ENCODE measurements at regions not wholly inside any gene's neighbourhood (a gene's known extent, or its start where the extent isn't known, plus 50 kb on each side); places are given as distances from the start of the nearest gene placed in this dataset.
A peak's percentile ranks its signal among the peaks of the same experiment; 100 is the strongest.

DNA sequence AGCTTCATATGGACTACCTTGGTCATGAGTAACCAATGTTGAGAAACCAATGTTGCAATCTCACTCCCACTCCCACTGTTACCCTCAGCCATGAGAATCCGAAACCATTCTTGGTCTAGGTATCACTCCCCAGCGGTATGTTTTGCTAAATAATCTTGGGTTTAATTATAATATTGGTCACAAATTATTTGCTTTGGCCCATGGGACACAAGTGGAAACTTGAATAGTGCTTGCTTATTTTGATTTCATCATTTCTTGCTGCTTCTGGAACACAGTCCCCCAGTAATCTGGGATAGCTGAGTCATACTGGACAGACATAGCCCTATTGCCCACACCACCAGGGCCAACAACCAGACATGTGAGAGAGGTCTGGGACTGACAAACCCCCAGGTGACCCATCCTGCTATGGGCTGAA lies 171.6 kb upstream of the IPO5 start:
- FAIRE-seq (no peak), DNase-seq (no peak)
- Histone ChIP-seq H3K36me3 (ENCODE audit: control insufficient read depth in 2 of 3, insufficient read depth in 3 of 3, low read length in 3 of 3) (no peaks in the 10 kb centered on the region), H3K27ac (ENCODE audit: low read depth in 2 of 2, low read length in 2 of 2) (no peak overlapping the region), H3K9me3 (ENCODE audit: control insufficient read depth in 2 of 3, insufficient read depth in 1 of 3, low read length in 3 of 3) (peaks cover 0 to 8% (median 3%) of the 10 kb centered on the region in 3 donors), H3K9ac (ENCODE audit: low read length in 3 of 3) (no peak overlapping the region), H3K27me3 (ENCODE audit: control insufficient read depth, insufficient read depth, low read length) (no peaks in the 10 kb centered on the region), H3K4me3 (ENCODE audit: low read length in 3 of 3) (no peak overlapping the region), H3K4me1 (ENCODE audit: control insufficient read depth in 2 of 3, insufficient read depth in 2 of 3, low read depth in 1 of 3, low read length in 3 of 3) (no peaks in the 10 kb centered on the region)
- TF ChIP-seq, protein P1, sequence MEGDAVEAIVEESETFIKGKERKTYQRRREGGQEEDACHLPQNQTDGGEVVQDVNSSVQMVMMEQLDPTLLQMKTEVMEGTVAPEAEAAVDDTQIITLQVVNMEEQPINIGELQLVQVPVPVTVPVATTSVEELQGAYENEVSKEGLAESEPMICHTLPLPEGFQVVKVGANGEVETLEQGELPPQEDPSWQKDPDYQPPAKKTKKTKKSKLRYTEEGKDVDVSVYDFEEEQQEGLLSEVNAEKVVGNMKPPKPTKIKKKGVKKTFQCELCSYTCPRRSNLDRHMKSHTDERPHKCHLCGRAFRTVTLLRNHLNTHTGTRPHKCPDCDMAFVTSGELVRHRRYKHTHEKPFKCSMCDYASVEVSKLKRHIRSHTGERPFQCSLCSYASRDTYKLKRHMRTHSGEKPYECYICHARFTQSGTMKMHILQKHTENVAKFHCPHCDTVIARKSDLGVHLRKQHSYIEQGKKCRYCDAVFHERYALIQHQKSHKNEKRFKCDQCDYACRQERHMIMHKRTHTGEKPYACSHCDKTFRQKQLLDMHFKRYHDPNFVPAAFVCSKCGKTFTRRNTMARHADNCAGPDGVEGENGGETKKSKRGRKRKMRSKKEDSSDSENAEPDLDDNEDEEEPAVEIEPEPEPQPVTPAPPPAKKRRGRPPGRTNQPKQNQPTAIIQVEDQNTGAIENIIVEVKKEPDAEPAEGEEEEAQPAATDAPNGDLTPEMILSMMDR (IDR thresholded peaks at IDR 0.05; ENCODE audit: borderline replicate concordance, extremely low read depth, insufficient read depth): no peak
- intact Hi-C loops (cut with DNase I): no loop called here

DNA sequence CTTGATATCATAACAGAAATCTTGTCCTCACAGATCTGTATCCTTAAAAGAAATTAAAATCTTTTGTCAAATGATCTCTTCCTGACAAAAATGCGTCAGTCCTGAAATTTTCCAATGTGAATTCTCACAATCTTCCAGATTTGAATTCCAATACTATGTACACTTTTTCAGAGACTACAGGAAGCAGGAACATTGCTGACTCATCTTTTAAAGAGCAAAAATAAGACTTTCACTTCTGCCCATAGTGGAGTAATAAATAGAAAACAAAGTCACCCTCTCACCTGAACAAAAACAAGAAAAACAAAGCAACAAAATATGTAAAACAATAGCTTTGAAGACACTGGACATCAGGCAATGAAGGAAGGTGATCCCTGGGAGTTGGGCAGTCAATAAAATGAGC lies 167.0 kb upstream of the IPO5 start:
- no peak for DNase-seq
- no peak for FAIRE-seq
- Histone ChIP-seq H3K4me3 (ENCODE audit: low read length in 3 of 3) (no peak overlapping the region), H3K36me3 (ENCODE audit: control insufficient read depth in 2 of 3, insufficient read depth in 3 of 3, low read length in 3 of 3) (no peaks in the 10 kb centered on the region), H3K9ac (ENCODE audit: low read length in 3 of 3) (no peak overlapping the region), H3K27me3 (ENCODE audit: control insufficient read depth, insufficient read depth, low read length) (no peaks in the 10 kb centered on the region), H3K27ac (ENCODE audit: low read depth in 2 of 2, low read length in 2 of 2) (no peak overlapping the region), H3K9me3 (ENCODE audit: control insufficient read depth in 2 of 3, insufficient read depth in 1 of 3, low read length in 3 of 3) (peaks cover 0 to 22% (median 3%) of the 10 kb centered on the region in 3 donors), H3K4me1 (ENCODE audit: control insufficient read depth in 2 of 3, insufficient read depth in 2 of 3, low read depth in 1 of 3, low read length in 3 of 3) (no peaks in the 10 kb centered on the region)
- TF ChIP-seq, protein P1 (IDR thresholded peaks at IDR 0.05; ENCODE audit: borderline replicate concordance, extremely low read depth, insufficient read depth): no peak
- intact Hi-C loops (cut with DNase I): no loop called here

DNA sequence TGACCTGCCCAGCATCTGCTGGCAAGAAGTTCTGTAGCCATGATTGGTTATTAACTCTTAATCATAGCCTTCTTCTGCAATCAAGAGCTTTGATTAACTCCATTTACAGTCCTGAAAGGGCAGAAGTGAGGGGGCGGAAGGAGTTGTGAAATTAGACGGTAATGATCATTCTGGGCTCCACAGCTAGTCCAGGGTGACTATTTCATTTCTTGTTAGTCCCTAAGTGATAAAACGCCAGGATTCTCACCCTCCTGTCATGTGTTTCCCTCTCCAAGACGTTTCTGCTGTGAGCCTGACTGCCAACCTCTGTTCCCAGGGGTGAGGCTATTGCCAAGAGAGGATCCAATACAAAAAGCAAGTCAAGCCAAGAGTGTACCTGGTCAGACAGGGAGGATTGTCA lies 155.9 kb upstream of the IPO5 start:
- FAIRE-seq: no peak
- intact Hi-C loops (cut with DNase I): no loop called here
- Histone ChIP-seq H3K4me3 (ENCODE audit: low read length in 3 of 3) (no peak overlapping the region), H3K9me3 (ENCODE audit: control insufficient read depth in 2 of 3, insufficient read depth in 1 of 3, low read length in 3 of 3) (peaks cover 0 to 19% (median 2%) of the 10 kb centered on the region in 3 donors), H3K36me3 (ENCODE audit: control insufficient read depth in 2 of 3, insufficient read depth in 3 of 3, low read length in 3 of 3) (no peaks in the 10 kb centered on the region), H3K4me1 (ENCODE audit: control insufficient read depth in 2 of 3, insufficient read depth in 2 of 3, low read depth in 1 of 3, low read length in 3 of 3) (no peaks in the 10 kb centered on the region), H3K9ac (ENCODE audit: low read length in 3 of 3) (no peak overlapping the region), H3K27ac (ENCODE audit: low read depth in 2 of 2, low read length in 2 of 2) (no peak overlapping the region), H3K27me3 (ENCODE audit: control insufficient read depth, insufficient read depth, low read length) (no peaks in the 10 kb centered on the region)
- TF ChIP-seq, protein P1 (IDR thresholded peaks at IDR 0.05; ENCODE audit: borderline replicate concordance, extremely low read depth, insufficient read depth): no peak
- DNase-seq: no peak

DNA sequence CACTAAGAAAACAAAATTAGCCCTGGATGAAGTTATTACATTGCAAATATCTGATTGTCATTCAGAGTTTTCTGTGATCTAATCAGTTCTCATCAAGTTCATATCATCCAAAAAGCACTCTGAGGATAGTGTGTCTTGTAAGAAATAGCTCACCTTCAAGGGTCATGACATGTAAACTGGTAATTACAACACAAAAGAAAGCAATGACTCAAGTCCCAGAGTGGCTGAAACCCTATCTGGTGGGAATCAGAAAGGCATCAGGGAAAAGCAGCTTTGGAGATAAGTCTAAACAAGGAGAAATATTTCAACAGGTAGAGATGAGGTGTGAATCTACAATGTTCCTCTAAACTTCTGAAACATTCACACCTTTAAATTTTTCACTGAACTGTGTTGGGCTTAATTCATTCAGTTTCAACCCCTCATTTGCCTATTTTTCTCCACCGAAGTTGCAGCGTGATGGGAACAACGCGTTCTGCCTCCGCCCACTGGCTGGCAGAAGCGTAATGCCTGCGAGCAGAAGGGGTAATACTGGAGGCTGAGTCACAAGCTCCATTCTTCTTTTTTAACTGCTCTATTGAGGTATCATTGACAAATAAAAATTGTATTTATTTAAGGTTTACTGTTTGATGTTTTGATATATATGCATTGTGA lies 155.2 kb upstream of the IPO5 start:
- intact Hi-C loops (cut with DNase I): no loop called here
- no peak overlapping the region for H3K4me3 ChIP-seq (ENCODE audit: low read length in 3 of 3)
- H3K9me3 ChIP-seq (ENCODE audit: control insufficient read depth in 2 of 3, insufficient read depth in 1 of 3, low read length in 3 of 3): peaks cover 0 to 12% (median 0%) of the 10 kb centered on the region in 3 donors
- peak in 2 of 5 donors; percentile 8 to 11 for DNase-seq
- no peaks in the 10 kb centered on the region for H3K36me3 ChIP-seq (ENCODE audit: control insufficient read depth in 2 of 3, insufficient read depth in 3 of 3, low read length in 3 of 3)
- TF ChIP-seq, protein P1 (IDR thresholded peaks at IDR 0.05; ENCODE audit: borderline replicate concordance, extremely low read depth, insufficient read depth): no peak
- H3K4me1 ChIP-seq (ENCODE audit: control insufficient read depth in 2 of 3, insufficient read depth in 2 of 3, low read depth in 1 of 3, low read length in 3 of 3): no peaks in the 10 kb centered on the region
- H3K27ac ChIP-seq (ENCODE audit: low read depth in 2 of 2, low read length in 2 of 2): no peak overlapping the region
- no peaks in the 10 kb centered on the region for H3K27me3 ChIP-seq (ENCODE audit: control insufficient read depth, insufficient read depth, low read length)
- no peak for FAIRE-seq
- H3K9ac ChIP-seq (ENCODE audit: low read length in 3 of 3): no peak overlapping the region

Data from kidney (tissue), 13 donors.